ENCODE measurements at regions not wholly inside any gene's neighbourhood (a gene's known extent, or its start where the extent isn't known, plus 50 kb on each side); places are given as distances from the start of the nearest gene placed in this dataset.
"Not testable (repeated sequence)": the region's sequence is repeated elsewhere in the genome, so short reads cannot be mapped to it uniquely, and the experiment has no call there.

DNA sequence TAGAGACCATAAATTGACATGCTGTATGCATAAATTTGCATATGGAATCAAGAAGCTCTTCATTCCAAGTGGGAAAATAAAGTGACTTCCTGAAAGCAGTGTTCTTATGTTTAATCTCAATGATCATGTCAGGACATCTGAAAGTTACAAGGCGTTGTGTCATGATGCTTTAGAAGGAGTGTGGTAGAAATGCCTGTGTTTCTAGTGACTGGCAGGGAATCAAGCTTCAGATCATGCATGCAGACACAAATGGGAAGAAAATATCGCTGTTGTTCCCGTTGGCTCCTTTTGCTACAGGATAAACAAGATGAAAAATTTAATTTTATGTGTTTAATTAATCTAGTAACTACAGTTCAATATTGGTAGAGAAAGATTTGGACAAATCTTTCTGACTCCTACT lies 298.1 kb upstream of the SYT1 start:
- no peaks in the 10 kb centered on the region for H3K4me1 Mint-ChIP-seq

DNA sequence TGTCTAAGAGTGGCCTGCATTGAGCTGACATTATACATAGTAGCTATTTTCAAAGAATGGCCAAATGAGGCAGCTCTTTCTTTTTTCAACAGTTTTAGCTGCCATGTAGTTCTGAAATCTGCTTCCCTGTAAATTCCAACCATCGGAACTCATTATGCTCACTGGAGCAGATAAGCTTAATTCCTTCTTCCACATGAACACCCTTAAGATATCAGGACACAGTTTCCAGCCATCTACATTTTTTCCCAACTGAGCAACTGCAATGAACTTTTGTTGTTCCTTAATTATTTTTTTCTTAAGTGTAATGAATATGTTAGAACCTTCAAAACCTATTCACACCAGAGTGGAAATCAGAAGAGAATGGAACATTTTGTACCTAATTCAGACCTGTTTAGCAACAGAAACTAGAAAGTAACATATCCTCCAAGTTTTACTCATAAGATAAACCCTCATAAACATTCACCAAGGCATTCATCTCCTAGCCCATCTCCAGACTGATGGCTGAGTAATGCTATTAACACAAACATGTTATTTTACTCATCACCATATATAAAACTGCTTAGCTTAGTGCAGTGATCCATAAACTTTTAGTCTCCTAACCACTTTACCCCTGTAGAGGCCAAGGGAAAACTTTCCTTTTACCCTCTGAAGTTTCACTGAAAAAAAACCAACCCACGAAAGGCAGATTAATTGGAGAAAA lies 296.1 kb upstream of the SYT1 start:
- Mint-ChIP-seq H3K9me3 (peaks cover 0 to 3% (median 0%) of the 10 kb centered on the region in 7 donors), H3K27me3 (no peaks in the 10 kb centered on the region), H3K27ac (no peak overlapping the region), H3K4me1 (no peaks in the 10 kb centered on the region), H3K4me3 (no peak overlapping the region), H3K36me3 (no peaks in the 10 kb centered on the region)
- DNase-seq (no peak), ATAC-seq (ENCODE audit: low read depth in 2 of 2) (no peak)

More for the DNA sequence above, 298.1 kb upstream of the SYT1 start:
- Mint-ChIP-seq H3K27ac (no peak overlapping the region), H3K4me3 (no peak overlapping the region), H3K27me3 (no peaks in the 10 kb centered on the region), H3K9me3 (no peaks in the 10 kb centered on the region), H3K36me3 (no peaks in the 10 kb centered on the region)
- ATAC-seq (ENCODE audit: low read depth in 2 of 2) = no peak
- no peak for DNase-seq

DNA sequence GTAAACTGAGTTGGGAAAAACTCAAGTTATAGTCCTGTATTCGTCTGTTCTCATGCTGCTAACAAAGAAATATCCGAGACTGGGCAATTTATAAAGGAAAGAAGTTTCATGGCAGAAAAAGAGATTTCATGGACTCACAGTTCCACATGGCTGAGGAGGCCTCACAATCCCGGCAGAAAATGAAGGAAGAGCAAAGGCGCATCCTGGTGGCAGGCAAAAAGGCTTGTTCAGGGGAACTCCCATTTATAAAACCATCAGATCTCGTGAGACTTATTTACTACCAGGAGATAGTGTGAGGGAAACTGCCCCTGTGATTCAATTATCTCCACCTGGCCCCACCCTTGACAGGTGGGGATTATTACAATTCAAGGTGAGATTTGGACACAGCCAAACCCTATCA lies 292.6 kb upstream of the SYT1 start:
- no peaks in the 10 kb centered on the region for H3K4me1 Mint-ChIP-seq
- peaks cover 0 to 4% (median 0%) of the 10 kb centered on the region in 7 donors for H3K9me3 Mint-ChIP-seq
- H3K27ac Mint-ChIP-seq = no peak overlapping the region
- H3K36me3 Mint-ChIP-seq = no peaks in the 10 kb centered on the region
- H3K27me3 Mint-ChIP-seq = no peaks in the 10 kb centered on the region
- DNase-seq = no peak
- ATAC-seq (ENCODE audit: low read depth in 2 of 2) = no peak
- H3K4me3 Mint-ChIP-seq = no peak overlapping the region

DNA sequence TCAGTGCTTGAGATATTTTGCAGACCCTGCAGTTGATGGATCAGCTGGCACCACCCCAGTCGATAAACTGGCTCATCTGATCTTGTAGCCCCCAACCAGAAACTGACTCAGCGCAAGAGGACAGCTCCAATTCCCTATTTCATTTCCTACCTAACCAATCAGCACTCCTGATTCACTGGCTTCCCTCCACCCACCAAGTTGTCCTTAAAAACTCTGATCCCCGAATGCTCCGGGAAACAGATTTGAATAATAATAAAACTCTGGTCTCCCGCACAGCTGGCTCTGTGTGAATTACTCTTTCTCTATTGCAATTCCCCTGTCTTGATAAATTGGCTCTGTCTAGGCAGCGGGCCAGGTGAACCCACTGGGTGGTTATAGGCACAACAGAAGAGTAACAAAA lies 289.4 kb upstream of the SYT1 start:
- not testable (repeated sequence) for H3K4me1 Mint-ChIP-seq; H3K36me3 Mint-ChIP-seq; DNase-seq; ATAC-seq (ENCODE audit: low read depth in 2 of 2); H3K9me3 Mint-ChIP-seq; H3K27ac Mint-ChIP-seq; H3K4me3 Mint-ChIP-seq; H3K27me3 Mint-ChIP-seq

DNA sequence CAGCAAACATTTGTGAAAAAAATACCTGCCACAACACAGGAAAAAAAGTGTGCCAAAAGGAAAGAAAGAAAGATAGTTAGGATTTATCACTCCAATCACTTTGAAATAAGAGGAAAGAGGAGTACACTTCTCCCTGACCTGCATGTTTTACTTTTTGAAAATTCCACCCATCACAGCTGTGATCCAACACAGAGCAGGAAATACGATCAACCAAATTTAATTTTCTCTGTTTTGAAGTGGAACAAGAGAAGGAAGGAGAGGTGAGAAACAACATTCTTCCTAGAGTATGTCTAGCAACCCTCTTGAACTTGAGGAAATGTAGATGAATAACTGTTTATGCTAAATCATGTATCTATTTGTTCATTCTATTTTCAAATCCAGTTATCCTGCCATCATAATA lies 284.7 kb upstream of the SYT1 start:
- Mint-ChIP-seq H3K9me3 (peaks cover 0 to 18% (median 8%) of the 10 kb centered on the region in 7 donors), H3K4me3 (no peak overlapping the region), H3K4me1 (no peaks in the 10 kb centered on the region), H3K36me3 (no peaks in the 10 kb centered on the region), H3K27ac (no peak overlapping the region), H3K27me3 (no peaks in the 10 kb centered on the region)
- DNase-seq (no peak), ATAC-seq (ENCODE audit: low read depth in 2 of 2) (no peak)

DNA sequence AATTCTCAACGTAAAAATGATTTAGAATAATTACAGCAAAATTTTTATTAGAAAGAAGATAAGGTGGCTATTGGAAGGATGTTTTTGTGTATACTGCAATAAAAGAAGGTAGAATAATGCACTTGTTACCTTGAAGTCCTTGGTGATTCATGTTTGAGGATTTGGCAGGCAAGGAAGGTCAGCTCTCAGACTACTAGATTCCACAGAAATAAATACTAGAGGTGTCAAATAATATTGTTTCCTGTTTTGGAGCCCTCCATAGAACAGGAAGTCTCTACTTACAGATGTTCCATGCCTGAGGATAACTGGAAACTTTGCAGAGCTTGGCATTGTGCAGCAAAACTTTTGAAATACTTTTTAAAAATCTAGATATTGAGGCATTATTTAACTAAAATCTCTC lies 284.3 kb upstream of the SYT1 start:
- ATAC-seq (ENCODE audit: low read depth in 2 of 2) = no peak
- Mint-ChIP-seq H3K36me3 (no peaks in the 10 kb centered on the region), H3K9me3 (peaks cover 0 to 22% (median 12%) of the 10 kb centered on the region in 7 donors), H3K4me1 (no peaks in the 10 kb centered on the region), H3K27ac (no peak overlapping the region), H3K4me3 (no peak overlapping the region), H3K27me3 (no peaks in the 10 kb centered on the region)
- DNase-seq = no peak

DNA sequence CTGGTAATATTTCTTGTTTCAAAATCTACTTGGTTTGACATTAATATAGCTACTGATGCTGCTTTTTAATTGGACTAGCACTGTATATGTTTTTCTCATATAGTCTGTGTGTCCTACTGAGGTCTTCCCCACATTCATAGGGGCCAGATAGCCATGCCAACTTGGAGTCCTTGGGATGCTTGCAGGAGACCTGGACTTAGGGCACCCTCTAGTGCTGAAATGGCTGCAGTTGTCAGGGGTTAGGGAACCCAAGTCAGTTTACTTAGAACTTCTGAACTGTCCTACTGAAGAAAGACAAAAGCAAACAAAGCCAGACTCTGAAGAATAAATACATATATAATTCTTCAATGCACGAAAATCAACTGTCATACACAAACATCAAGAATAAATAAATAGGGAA lies 279.9 kb upstream of the SYT1 start:
- H3K9me3 Mint-ChIP-seq = peaks cover 10 to 35% (median 20%) of the 10 kb centered on the region in 7 donors
- H3K36me3 Mint-ChIP-seq = no peaks in the 10 kb centered on the region
- H3K27me3 Mint-ChIP-seq = no peaks in the 10 kb centered on the region
- no peak overlapping the region for H3K4me3 Mint-ChIP-seq
- no peaks in the 10 kb centered on the region for H3K4me1 Mint-ChIP-seq
- DNase-seq = no peak
- ATAC-seq (ENCODE audit: low read depth in 2 of 2) = no peak
- no peak overlapping the region for H3K27ac Mint-ChIP-seq

DNA sequence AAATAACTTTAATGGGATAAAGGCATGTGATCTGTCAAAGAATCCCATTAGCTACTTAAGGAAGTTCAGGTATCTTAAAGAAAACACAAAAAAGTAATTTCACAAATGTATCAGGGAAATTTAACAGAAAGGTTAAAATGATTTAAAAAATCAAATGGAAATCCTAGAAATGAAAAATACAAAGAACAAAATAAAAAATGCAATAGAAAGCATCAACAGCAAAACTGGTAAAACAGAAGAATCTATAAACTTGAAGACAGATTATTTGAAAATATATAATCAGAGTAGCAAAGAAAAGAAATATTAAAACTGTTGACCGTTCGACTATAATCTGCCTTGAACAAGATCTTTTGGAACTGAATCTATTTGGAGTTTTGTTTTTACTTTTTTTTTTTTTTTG lies 279.4 kb upstream of the SYT1 start:
- ATAC-seq (ENCODE audit: low read depth in 2 of 2) (no peak), DNase-seq (no peak)
- H3K4me3 Mint-ChIP-seq = no peak overlapping the region
- no peaks in the 10 kb centered on the region for H3K27me3 Mint-ChIP-seq
- H3K36me3 Mint-ChIP-seq = no peaks in the 10 kb centered on the region
- H3K4me1 Mint-ChIP-seq = no peaks in the 10 kb centered on the region
- no peak overlapping the region for H3K27ac Mint-ChIP-seq
- H3K9me3 Mint-ChIP-seq = peaks cover 10 to 35% (median 20%) of the 10 kb centered on the region in 7 donors

DNA sequence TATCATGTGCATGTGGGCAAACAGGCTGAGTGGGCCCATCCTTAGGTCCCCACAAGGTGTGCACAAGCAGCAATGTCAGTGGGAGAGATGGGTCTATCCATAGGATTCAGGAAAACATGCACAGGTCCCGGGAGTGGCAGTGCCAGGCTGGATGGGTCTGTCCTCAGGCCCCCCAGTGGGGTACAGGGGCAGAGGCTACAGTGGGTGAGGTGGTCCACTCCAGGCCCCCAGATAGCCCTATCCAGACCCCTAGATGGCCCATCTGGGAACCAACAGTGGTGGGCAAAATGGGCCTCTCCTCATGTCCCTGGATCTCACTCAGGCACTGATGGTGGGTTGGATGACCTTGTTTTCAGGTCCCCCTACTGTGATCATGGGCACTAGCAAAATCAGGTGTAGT lies 277.8 kb upstream of the SYT1 start:
- ATAC-seq (ENCODE audit: low read depth in 2 of 2) = no peak
- Mint-ChIP-seq H3K27me3 (no peaks in the 10 kb centered on the region), H3K4me3 (no peak overlapping the region), H3K27ac (no peak overlapping the region), H3K4me1 (no peaks in the 10 kb centered on the region), H3K36me3 (no peaks in the 10 kb centered on the region), H3K9me3 (peaks cover 10 to 35% (median 20%) of the 10 kb centered on the region in 7 donors)
- no peak for DNase-seq

DNA sequence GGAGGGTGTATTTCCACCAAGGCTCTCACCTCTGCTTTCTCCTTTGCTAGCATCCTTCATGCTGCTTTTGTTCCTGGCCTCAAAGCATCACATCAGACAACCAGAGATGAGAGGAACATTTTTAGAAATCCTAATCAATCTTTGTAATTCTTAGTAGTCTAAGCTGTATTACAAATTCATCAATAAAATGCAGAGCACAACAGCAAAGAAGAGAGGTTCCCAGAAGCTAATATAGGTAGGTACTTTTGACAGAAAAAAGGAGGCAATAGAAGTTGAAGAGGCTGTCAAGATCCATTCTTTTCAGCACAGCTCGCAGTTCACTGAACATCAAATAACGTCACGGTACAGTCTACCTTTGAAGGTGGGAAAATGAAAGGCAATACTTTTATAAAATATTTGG lies 265.2 kb upstream of the SYT1 start:
- peaks cover 4 to 24% (median 11%) of the 10 kb centered on the region in 7 donors for H3K9me3 Mint-ChIP-seq
- H3K27ac Mint-ChIP-seq = no peak overlapping the region
- H3K4me3 Mint-ChIP-seq = no peak overlapping the region
- H3K27me3 Mint-ChIP-seq = no peaks in the 10 kb centered on the region
- ATAC-seq (ENCODE audit: low read depth in 2 of 2) (no peak), DNase-seq (no peak)
- no peaks in the 10 kb centered on the region for H3K4me1 Mint-ChIP-seq
- H3K36me3 Mint-ChIP-seq = no peaks in the 10 kb centered on the region

DNA sequence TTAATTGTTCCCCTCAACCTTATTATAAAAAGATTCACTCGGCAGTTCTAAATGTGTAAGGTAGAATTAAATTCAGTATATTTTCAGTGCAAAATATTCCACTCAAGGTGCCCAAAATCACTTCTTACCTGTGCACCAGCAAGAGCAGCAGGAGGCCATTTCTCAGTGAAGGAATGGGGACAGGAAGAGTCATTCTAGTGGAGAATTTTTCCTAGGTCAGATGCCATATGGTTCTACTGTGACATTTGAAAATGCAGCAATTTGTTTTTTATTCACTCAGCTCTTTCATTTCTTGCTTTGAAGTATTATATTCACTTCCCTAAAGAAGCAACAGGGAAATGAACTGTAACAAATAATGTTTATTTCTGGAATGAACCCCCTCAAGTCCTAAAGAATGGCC lies 264.0 kb upstream of the SYT1 start:
- Mint-ChIP-seq H3K27ac (no peak overlapping the region), H3K36me3 (no peaks in the 10 kb centered on the region), H3K9me3 (peaks cover 4 to 28% (median 13%) of the 10 kb centered on the region in 7 donors), H3K4me1 (no peaks in the 10 kb centered on the region), H3K27me3 (no peaks in the 10 kb centered on the region), H3K4me3 (no peak overlapping the region)
- DNase-seq = no peak
- ATAC-seq (ENCODE audit: low read depth in 2 of 2) = no peak

DNA sequence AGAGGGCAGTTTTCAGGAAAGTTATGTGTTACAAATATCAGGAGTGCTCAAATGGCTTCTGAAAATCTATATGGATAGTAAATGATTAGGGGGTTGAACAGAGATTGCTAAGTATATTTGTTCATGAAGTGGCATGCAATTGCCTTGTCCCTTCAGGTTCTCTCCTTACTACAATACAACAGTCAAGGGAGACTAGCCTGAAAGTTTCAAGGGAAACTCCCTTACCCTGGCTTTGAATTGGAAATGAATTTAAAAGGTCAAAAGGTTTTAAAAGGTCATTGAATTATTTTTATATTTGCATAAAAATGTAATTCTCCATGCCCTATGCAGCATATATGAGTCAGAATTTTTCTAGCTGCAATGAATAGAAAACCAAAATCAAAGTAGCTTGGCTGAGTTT lies 253.1 kb upstream of the SYT1 start:
- H3K4me3 Mint-ChIP-seq = no peak overlapping the region
- no peaks in the 10 kb centered on the region for H3K4me1 Mint-ChIP-seq
- no peak overlapping the region for H3K27ac Mint-ChIP-seq
- no peaks in the 10 kb centered on the region for H3K36me3 Mint-ChIP-seq
- DNase-seq (no peak), ATAC-seq (ENCODE audit: low read depth in 2 of 2) (no peak)
- no peaks in the 10 kb centered on the region for H3K27me3 Mint-ChIP-seq
- peaks cover 4 to 14% (median 11%) of the 10 kb centered on the region in 7 donors for H3K9me3 Mint-ChIP-seq

DNA sequence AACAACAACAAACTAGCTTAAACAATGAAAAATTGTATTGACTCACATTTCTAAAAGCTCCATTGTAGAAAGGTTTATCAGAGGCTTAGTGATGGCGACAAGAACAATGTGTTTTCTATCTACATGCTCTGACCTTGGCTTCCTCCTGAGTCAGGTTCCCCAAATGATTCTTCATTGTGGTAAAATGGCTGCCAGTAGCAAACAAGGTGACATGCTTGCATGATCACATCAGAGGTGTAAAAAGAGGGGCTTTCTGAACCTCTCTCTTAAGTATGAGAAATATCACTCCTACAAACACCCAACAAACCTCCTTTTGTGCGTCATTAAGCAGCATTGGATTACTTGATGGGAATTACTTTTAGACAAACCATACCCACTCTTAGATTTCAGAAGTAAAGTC lies 252.4 kb upstream of the SYT1 start:
- H3K9me3 Mint-ChIP-seq = peaks cover 1 to 14% (median 11%) of the 10 kb centered on the region in 7 donors
- no peaks in the 10 kb centered on the region for H3K36me3 Mint-ChIP-seq
- no peak overlapping the region for H3K4me3 Mint-ChIP-seq
- no peak overlapping the region for H3K27ac Mint-ChIP-seq
- no peak for ATAC-seq (ENCODE audit: low read depth in 2 of 2)
- no peaks in the 10 kb centered on the region for H3K4me1 Mint-ChIP-seq
- no peak for DNase-seq
- H3K27me3 Mint-ChIP-seq = no peaks in the 10 kb centered on the region

DNA sequence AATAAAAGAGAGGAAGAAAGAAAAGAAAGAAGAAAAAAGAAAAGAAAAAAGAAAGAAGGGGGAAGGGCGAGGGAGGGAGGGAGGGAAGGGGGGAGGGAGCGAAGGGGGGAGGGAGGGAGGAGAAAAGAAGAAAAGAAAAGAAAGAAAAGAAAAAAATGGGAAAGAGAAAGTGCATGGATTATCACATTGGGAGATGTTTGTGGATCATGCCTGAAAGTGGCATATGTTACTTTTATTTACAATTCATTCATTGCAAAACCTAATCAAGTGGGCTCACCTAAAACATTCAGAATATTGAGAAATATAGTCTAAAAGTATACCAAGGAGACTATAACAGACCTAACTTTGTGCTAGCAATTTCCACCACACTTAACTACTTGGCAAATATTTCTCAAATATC lies 246.9 kb upstream of the SYT1 start:
- Mint-ChIP-seq H3K4me3 (no peak overlapping the region), H3K9me3 (peaks cover 0 to 6% (median 3%) of the 10 kb centered on the region in 7 donors)

More for the DNA sequence above, 246.9 kb upstream of the SYT1 start:
- Mint-ChIP-seq H3K27ac (no peak overlapping the region), H3K4me1 (no peaks in the 10 kb centered on the region), H3K36me3 (no peaks in the 10 kb centered on the region), H3K27me3 (no peaks in the 10 kb centered on the region)
- DNase-seq (no peak), ATAC-seq (ENCODE audit: low read depth in 2 of 2) (no peak)

Data from naive B cell (primary cell).